Esophagus muscularis mucosa (tissue), 4 donors: ENCODE measurements at regions not wholly inside any gene's neighbourhood (a gene's known extent, or its start where the extent isn't known, plus 50 kb on each side); places are given as distances from the start of the nearest gene placed in this dataset.

Experiments
- EP300 ChIP-seq: sonication (generic); formaldehyde crosslinking; IDR thresholded peaks from one replicate; pipeline ENCODE4 v1.6.1; 2017; ENCODE audit warnings: antibody characterized with exemption
- POLR2A ChIP-seq: fragments of 450-650 bp; IDR thresholded peaks from one replicate; pipeline ENCODE4 v1.6.1; 2017; ENCODE audit warnings: antibody characterized with exemption, moderate library complexity, mild to moderate bottlenecking, low read depth
- TF ChIP-seq, protein P1 (sequence below), 3 experiments: fragments of 200-600 bp in 2 of 3; fragments of 450-650 bp in 1 of 3; sonication (generic) in 2 of 3; IDR thresholded peaks; one replicate each; pipeline ENCODE4 v1.5.1; 2017 to 2019; ENCODE audit warnings: antibody characterized with exemption in 3 of 3, mild to moderate bottlenecking in 2 of 3, moderate library complexity in 1 of 3

DNA sequence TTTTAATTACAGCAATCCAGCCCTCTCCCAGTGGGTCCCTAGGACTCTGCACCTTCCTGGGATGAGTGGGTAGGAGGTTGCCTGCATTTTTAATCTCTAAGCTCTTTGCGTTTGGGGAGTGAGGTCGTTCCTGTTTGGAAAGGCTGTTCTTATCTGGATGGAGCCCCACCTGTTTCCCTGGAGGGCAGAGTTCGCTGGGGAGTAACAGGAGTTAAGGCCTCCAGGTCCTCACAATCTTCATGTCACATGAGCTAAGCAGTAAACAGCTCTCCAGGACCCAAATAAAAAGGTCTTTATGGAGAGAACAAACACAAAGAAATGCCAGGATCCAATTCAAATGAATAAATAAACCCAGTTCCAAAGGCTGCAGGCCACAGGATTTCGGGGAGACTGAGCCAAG is 56.0 kb upstream of the RFLNA start:
- TF ChIP-seq, protein P1, sequence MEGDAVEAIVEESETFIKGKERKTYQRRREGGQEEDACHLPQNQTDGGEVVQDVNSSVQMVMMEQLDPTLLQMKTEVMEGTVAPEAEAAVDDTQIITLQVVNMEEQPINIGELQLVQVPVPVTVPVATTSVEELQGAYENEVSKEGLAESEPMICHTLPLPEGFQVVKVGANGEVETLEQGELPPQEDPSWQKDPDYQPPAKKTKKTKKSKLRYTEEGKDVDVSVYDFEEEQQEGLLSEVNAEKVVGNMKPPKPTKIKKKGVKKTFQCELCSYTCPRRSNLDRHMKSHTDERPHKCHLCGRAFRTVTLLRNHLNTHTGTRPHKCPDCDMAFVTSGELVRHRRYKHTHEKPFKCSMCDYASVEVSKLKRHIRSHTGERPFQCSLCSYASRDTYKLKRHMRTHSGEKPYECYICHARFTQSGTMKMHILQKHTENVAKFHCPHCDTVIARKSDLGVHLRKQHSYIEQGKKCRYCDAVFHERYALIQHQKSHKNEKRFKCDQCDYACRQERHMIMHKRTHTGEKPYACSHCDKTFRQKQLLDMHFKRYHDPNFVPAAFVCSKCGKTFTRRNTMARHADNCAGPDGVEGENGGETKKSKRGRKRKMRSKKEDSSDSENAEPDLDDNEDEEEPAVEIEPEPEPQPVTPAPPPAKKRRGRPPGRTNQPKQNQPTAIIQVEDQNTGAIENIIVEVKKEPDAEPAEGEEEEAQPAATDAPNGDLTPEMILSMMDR (IDR thresholded peaks at IDR 0.05), result no peak
- no peak for TF ChIP-seq EP300
- no peak for TF ChIP-seq POLR2A
